HG02798 (cell line): ENCODE measurements at regions not wholly inside any gene's neighbourhood (a gene's known extent, or its start where the extent isn't known, plus 50 kb on each side); places are given as distances from the start of the nearest gene placed in this dataset.

ENCODE experiments used
- ATAC-seq: cut with Tn5 transposase; IDR thresholded peaks from one replicate; pipeline ENCODE4 v1.9.1; 2021; ENCODE audit warnings: mild to moderate bottlenecking; ENCODE audit not compliant: unreplicated experiment, poor library complexity

GRCh38 chr1:199629624-199630023 is 397.9 kb upstream of the NR5A2 start:
- no peak for ATAC-seq

DNA sequence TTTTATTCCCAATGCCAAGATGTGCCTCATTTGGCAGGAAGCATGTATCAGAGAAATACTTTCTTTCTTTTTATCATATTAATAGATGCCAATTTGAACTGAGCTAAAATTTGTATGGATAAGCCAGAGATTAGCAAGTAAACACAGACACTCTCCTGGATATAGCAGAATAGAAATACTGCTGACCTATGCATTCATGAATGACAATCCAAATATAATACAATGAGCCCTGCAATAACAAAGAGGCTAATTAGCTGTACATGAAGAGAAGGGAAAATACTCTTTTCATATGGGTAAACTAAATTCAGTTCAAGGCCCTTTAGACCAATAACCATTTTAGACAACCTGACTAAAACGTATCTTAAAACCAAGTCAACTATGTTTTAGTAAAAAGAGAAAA is 388.1 kb upstream of the NR5A2 start:
- no peak for ATAC-seq

DNA sequence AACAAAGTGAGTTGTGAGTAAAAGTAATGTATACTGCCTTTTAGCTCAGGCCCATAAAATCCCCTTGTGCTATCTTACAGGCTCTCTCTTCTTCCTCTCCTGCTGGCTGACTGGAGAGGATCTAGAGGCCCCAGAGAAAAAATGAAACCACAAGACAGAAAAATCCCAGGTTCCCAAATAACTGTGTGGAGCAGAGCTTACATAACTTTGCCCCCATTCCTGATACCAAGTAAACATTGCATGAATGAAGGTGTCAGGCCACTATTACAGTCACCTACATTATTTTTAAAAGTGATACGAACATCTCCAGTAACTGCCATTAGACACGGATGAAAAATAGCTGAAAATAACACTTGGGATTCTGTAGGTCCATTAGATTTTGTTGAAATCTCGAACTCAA is 386.0 kb upstream of the NR5A2 start:
- no peak for ATAC-seq

GRCh38 chr1:199644912-199645311 is 382.6 kb upstream of the NR5A2 start:
- ATAC-seq, result no peak

- ATAC-seq, result no peak
Measured at GRCh38 chr1:199646761-199647160, 380.7 kb upstream of the NR5A2 start.

DNA sequence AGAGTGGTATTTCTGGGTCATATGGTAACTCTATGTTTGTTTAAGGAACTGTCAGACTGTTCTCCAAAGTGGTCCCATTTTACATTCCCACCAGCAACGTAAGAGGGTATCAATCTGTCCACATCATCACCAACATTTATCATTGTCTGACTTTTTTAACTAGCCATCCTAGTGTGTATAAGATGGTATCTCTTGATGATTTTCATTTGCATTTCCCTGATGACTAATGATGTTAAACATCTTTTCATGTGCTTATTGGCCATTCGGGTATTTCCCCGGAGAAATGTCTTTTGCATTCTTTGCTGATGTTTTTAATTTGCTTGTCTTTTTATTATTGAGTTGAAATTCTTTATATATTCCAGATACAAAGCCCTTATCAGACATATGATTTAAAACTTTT is 370.1 kb upstream of the NR5A2 start:
- ATAC-seq, result no peak

DNA sequence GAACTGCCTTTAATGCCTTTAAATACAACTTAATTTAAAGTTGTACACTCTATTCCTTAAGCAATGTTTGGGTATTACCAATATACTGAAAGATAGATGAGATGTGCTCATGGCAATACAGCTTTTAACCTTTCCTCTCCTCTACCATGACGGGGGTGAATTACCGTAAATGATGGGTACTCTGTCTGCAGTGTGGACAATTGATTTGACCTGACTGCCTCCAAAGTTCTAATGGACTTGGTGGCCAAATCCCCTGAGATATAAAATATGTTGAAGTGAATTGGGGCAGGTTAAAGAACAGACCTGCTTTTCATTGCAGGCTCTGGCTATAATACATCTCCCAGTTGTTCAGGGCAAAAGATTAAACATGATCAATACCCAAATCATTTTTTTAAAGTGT is 367.4 kb upstream of the NR5A2 start:
- ATAC-seq, result no peak

DNA sequence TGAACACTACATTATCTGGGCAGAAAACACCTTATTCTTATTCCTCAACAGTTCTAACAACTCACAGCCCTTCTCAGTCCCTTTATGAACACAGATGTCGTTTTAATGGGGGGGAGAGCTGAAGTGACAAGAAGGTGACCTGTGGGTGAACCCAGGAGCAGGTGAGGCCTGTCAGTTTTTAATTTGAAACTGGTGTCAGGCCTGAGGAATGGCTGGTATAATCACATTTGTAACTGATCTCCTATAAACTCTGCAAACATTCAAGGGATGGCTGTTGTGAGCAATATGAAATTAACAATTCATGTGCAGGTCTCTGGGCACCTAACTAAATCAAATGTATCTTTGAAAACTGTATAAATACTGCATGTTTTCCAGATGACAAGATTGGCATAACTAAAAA is 362.1 kb upstream of the NR5A2 start:
- no peak for ATAC-seq

GRCh38 chr1:199667089-199667488 is 360.4 kb upstream of the NR5A2 start:
- no peak for ATAC-seq

- ATAC-seq, result no peak
Measured at GRCh38 chr1:199669916-199670315, 357.6 kb upstream of the NR5A2 start.

GRCh38 chr1:199671684-199672083 is 355.8 kb upstream of the NR5A2 start:
- ATAC-seq, result no peak

GRCh38 chr1:199675937-199676336 is 351.6 kb upstream of the NR5A2 start:
- no peak for ATAC-seq

DNA sequence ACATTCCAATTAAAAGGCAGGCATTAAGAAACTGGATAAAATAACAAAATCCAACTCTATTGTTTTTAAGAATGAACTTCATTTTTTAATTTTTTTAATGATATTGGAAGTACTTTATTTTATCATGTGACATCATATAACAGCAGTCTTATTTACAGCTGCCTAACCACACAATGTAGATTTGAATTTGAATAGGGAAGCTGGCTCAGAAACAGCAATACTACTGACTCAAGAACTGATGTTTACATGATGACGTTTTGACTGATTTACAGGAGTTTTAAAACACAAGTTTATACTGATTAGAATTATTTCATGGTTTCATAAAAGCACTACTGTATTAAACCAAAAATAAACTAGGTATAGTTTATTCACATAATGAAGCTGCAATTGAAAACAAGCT is 348.7 kb upstream of the NR5A2 start:
- ATAC-seq, result no peak

DNA sequence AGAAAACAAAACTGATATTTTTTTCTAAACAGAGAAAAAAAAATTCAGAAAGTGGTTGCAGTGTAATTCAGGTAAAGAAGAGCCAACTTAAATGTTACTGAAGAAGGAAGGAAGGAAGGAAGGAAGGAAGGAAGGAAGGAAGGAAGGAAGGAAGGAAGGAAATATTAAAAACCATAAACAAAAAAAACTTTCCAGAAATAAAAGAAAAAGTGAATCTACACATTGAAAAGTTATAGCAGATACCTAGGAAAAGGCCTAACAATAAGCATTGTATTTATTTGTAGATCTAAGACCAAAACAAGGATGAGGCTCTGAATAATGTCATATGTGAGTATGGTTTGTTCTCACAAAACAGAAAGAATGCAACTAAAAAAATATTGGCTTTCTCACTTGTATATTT is 345.4 kb upstream of the NR5A2 start:
- no peak for ATAC-seq

DNA sequence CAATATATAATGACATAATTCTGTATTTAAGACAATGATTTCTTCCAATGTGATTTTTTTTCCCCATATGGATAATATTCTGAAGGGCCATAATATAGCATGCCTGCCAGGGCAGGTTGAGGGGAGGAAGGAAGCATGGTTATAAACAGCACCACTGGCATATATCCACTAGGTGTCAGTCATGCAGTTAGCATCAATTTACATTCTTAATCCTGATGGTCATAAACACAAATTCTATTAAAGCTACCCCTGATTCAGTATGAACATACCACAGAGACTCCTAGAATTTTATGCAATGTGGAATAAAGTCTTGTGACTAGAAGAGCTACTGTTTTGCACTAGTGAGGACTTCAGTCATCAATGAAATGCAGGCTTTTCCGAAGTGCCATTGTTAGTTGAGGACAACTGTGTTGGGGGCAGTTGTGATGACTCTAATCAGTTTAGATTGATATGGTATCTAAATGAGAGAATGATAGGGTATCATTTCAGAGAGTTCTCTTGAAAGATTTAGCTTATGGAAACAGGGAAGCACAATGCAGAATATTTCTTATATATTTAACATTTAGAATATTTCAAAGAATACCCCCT is 342.7 kb upstream of the NR5A2 start:
- peak; percentile 92 for ATAC-seq

GRCh38 chr1:199685369-199685768 is 342.1 kb upstream of the NR5A2 start:
- no peak for ATAC-seq

- no peak for ATAC-seq
Measured at GRCh38 chr1:199687321-199687720, 340.2 kb upstream of the NR5A2 start.

GRCh38 chr1:199688133-199688676 is 339.3 kb upstream of the NR5A2 start:
- no peak for ATAC-seq

DNA sequence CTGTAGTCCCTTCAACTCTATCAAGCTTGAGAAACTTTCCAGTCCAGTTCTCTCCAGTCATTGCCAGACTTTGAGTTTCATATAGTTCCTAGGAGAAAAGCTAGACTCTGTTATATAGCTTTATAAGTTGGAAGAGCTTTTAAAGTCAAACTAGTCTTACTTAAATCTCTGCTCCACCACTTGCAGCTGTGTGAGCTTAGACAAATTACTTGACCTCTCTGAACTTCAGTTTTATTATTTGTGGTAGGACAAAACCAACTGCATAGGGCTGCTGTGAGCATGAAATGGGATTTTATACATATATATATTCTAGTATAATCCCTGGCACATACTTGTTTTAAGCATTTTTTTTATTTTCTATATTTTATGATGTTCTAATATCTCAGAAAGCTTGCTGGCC is 338.7 kb upstream of the NR5A2 start:
- ATAC-seq, result no peak

GRCh38 chr1:199690496-199690895 is 337.0 kb upstream of the NR5A2 start:
- no peak for ATAC-seq

GRCh38 chr1:199691540-199691939 is 336.0 kb upstream of the NR5A2 start:
- no peak for ATAC-seq

DNA sequence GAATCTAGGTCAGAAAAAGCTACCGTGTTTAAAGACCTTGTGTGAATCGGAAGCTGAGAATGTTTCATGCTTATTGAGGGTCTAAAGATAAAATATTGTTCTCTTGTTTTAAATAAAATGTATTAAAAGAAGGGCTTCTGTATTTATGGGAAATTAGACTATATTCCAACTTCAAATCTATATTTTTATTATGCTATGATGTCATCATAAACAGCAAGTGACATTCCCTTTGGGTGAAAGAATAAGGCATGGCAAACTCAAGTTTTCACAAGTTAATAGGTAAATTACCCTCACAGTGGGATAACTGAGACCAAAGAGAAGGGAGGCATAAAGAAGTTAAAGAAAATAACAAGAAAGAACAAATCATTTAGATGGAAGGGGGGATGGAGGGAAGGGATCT is 333.8 kb upstream of the NR5A2 start:
- ATAC-seq, result no peak

- no peak for ATAC-seq
Measured at GRCh38 chr1:199696225-199696624, 331.3 kb upstream of the NR5A2 start.
